DMS153 treated with DMSO at 0.1 percent for 48 hours (cell line): ENCODE measurements at regions not wholly inside any gene's neighbourhood (a gene's known extent, or its start where the extent isn't known, plus 50 kb on each side); places are given as distances from the start of the nearest gene placed in this dataset.
A peak's percentile ranks its signal among the peaks of the same experiment; 100 is the strongest.
"Not testable (repeated sequence)": the region's sequence is repeated elsewhere in the genome, so short reads cannot be mapped to it uniquely, and the experiment has no call there.

ENCODE experiments used
- DNase-seq: peaks from one replicate; lab custom pipeline; 2025; ENCODE audit not compliant: unreplicated experiment; lab: John Stamatoyannopoulos, UW

- no peak for DNase-seq
Measured at GRCh38 chr10:28733245-28733644, 55.9 kb downstream of the BAMBI start.

- no peak for DNase-seq
Measured at GRCh38 chr10:28733647-28734046, 56.3 kb downstream of the BAMBI start.

- no peak for DNase-seq
Measured at GRCh38 chr10:28734938-28735759, 57.8 kb downstream of the BAMBI start.

- no peak for DNase-seq
Measured at GRCh38 chr10:28737096-28737495, 59.8 kb downstream of the BAMBI start.

- DNase-seq: no peak
Measured at GRCh38 chr10:28738200-28738599, 60.9 kb downstream of the BAMBI start.

GRCh38 chr10:28743576-28743975, 66.3 kb downstream of the BAMBI start:
- peak; percentile 3 for DNase-seq

- DNase-seq: no peak
Measured at GRCh38 chr10:28744069-28744768, 66.9 kb downstream of the BAMBI start.

- DNase-seq: no peak
Measured at GRCh38 chr10:28754930-28755718, 77.8 kb downstream of the BAMBI start.

- no peak for DNase-seq
Measured at GRCh38 chr10:28761084-28761846, 83.9 kb downstream of the BAMBI start.

- no peak for DNase-seq
Measured at GRCh38 chr10:28763471-28764170, 86.3 kb downstream of the BAMBI start.

- DNase-seq: no peak
Measured at GRCh38 chr10:28765641-28766040, 88.3 kb downstream of the BAMBI start.

GRCh38 chr10:28768227-28768626, 90.9 kb downstream of the BAMBI start:
- no peak for DNase-seq

- DNase-seq: no peak
Measured at GRCh38 chr10:28769091-28769604, 91.8 kb downstream of the BAMBI start.

- not testable (repeated sequence) for DNase-seq
Measured at GRCh38 chr10:28771580-28772090, 94.3 kb downstream of the BAMBI start.

GRCh38 chr10:28774051-28774995, 97.0 kb downstream of the BAMBI start:
- no peak for DNase-seq

GRCh38 chr10:28775773-28776172, 98.5 kb downstream of the BAMBI start:
- DNase-seq: no peak

- no peak for DNase-seq
Measured at GRCh38 chr10:28776519-28776918, 99.2 kb downstream of the BAMBI start.

- DNase-seq: no peak
Measured at GRCh38 chr10:28777911-28778310, 100.6 kb downstream of the BAMBI start.

- DNase-seq: no peak
Measured at GRCh38 chr10:28778524-28778923, 101.2 kb downstream of the BAMBI start.
